OCI-LY1 (cell line): ENCODE measurements at regions not wholly inside any gene's neighbourhood (a gene's known extent, or its start where the extent isn't known, plus 50 kb on each side); places are given as distances from the start of the nearest gene placed in this dataset.
"Not testable (repeated sequence)": the region's sequence is repeated elsewhere in the genome, so short reads cannot be mapped to it uniquely, and the experiment has no call there.

Source experiments
- H2AFZ ChIP-seq: fragments of 200-600 bp; sonication (generic), shearing (Covaris generic); 2 replicates; pipeline ENCODE4 v1.6.0; 2014; ENCODE audit warnings: antibody characterized with exemption, mild to moderate bottlenecking, low read length
- H3F3A ChIP-seq: fragments of 200-600 bp; sonication (generic), shearing (Covaris generic); 2 replicates; pipeline ENCODE4 v1.6.0; 2014; ENCODE audit warnings: mild to moderate bottlenecking, antibody characterized with exemption, low read length, moderate library complexity; ENCODE audit not compliant: insufficient read depth
- H3K27ac ChIP-seq: fragments of 200-600 bp; sonication (generic); 2 replicates; pipeline ENCODE4 v1.5.1; 2014; ENCODE audit warnings: low read length, mixed run types, mild to moderate bottlenecking, low read depth; ENCODE audit not compliant: poor library complexity, severe bottlenecking
- H3K27me3 ChIP-seq: fragments of 200-600 bp; sonication (generic); 2 replicates; pipeline ENCODE4 v1.6.0; 2014; ENCODE audit warnings: antibody characterized with exemption, mild to moderate bottlenecking, low read length, moderate library complexity; ENCODE audit not compliant: insufficient read depth
- H3K36me3 ChIP-seq: fragments of 200-600 bp; sonication (generic); 2 replicates; pipeline ENCODE4 v1.6.1; 2014; ENCODE audit warnings: mild to moderate bottlenecking, antibody characterized with exemption, low read length, moderate library complexity, mixed read lengths; ENCODE audit not compliant: insufficient read depth
- H3K4me1 ChIP-seq: fragments of 200-600 bp; sonication (generic); 2 replicates; pipeline ENCODE4 v1.5.1; 2014; ENCODE audit warnings: mild to moderate bottlenecking, low read length, moderate library complexity; ENCODE audit not compliant: insufficient read depth, severe bottlenecking
- H3K4me2 ChIP-seq: fragments of 200-600 bp; sonication (generic), shearing (Covaris generic); 2 replicates; pipeline ENCODE4 v1.6.1; 2014; ENCODE audit warnings: low read length
- H3K4me3 ChIP-seq: fragments of 200-600 bp; sonication (generic); 2 replicates; pipeline ENCODE4 v1.5.1; 2014; ENCODE audit warnings: low read length, low read depth, mild to moderate bottlenecking, mixed read lengths; ENCODE audit not compliant: poor library complexity, severe bottlenecking
- H3K79me2 ChIP-seq: fragments of 200-600 bp; shearing (Covaris generic); 2 replicates; pipeline ENCODE4 v1.6.1; 2016; ENCODE audit warnings: mixed run types, low read length, mixed read lengths; ENCODE audit not compliant: insufficient read depth
- H3K9ac ChIP-seq: fragments of 200-600 bp; sonication (generic), shearing (Covaris generic); 2 replicates; pipeline ENCODE4 v1.6.1; 2014; ENCODE audit warnings: mild to moderate bottlenecking, low read length, mixed read lengths
- H3K9me2 ChIP-seq: fragments of 200-600 bp; sonication (generic), shearing (Covaris generic); 2 replicates; pipeline ENCODE4 v1.6.1; 2014; ENCODE audit warnings: low read depth, mild to moderate bottlenecking, low read length, mixed read lengths
- H3K9me3 ChIP-seq: fragments of 200-600 bp; shearing (Covaris generic); 2 replicates; pipeline ENCODE4 v1.6.1; 2014; ENCODE audit warnings: low read length, mixed read lengths
- H4K20me1 ChIP-seq: fragments of 200-600 bp; sonication (generic), shearing (Covaris generic); 2 replicates; pipeline ENCODE4 v1.6.0; 2016; ENCODE audit warnings: mild to moderate bottlenecking, low read length; ENCODE audit not compliant: insufficient read depth
- CTCF ChIP-seq: fragments of 200-600 bp; sonication (generic), shearing (Covaris generic); IDR thresholded peaks from 2 replicates; pipeline ENCODE4 v1.5.1; 2017; ENCODE audit warnings: mild to moderate bottlenecking, antibody characterized with exemption, low read length, moderate library complexity, mixed read lengths
- EZH2 ChIP-seq: fragments of 200-600 bp; sonication (generic), shearing (Covaris generic); IDR thresholded peaks from 2 replicates; pipeline ENCODE4 v1.8.0; 2017; ENCODE audit warnings: borderline replicate concordance, mixed run types, mild to moderate bottlenecking, antibody characterized with exemption, low read length, moderate library complexity, mixed read lengths

- H3K9ac ChIP-seq = no peak overlapping the region
- H3K4me1 ChIP-seq = no peaks in the 10 kb centered on the region
- H3K9me3 ChIP-seq = no peaks in the 10 kb centered on the region
- no peaks in the 10 kb centered on the region for H3K79me2 ChIP-seq
- H4K20me1 ChIP-seq = no peaks in the 10 kb centered on the region
- no peak for TF ChIP-seq CTCF
- TF ChIP-seq EZH2 = no peak
- no peaks in the 10 kb centered on the region for H3K27me3 ChIP-seq
- H3K27ac ChIP-seq = no peak overlapping the region
- H3F3A ChIP-seq = no peaks in the 10 kb centered on the region
- H3K36me3 ChIP-seq = no peaks in the 10 kb centered on the region
- H2AFZ ChIP-seq = no peak overlapping the region
- H3K4me2 ChIP-seq = no peak overlapping the region
- no peak overlapping the region for H3K4me3 ChIP-seq
- no peaks in the 10 kb centered on the region for H3K9me2 ChIP-seq
Observed at GRCh38 chr6:153302133-153302532, 171.1 kb upstream of the RGS17 start.

GRCh38 chr6:153301602-153302001, 170.5 kb upstream of the RGS17 start:
- no peaks in the 10 kb centered on the region for H3K36me3 ChIP-seq
- TF ChIP-seq CTCF (no peak), EZH2 (no peak)
- no peak overlapping the region for H3K4me3 ChIP-seq
- no peaks in the 10 kb centered on the region for H3K9me3 ChIP-seq
- no peaks in the 10 kb centered on the region for H3F3A ChIP-seq
- no peak overlapping the region for H3K27ac ChIP-seq
- H3K4me2 ChIP-seq = no peak overlapping the region
- no peaks in the 10 kb centered on the region for H4K20me1 ChIP-seq
- H2AFZ ChIP-seq = no peak overlapping the region
- no peaks in the 10 kb centered on the region for H3K9me2 ChIP-seq
- no peaks in the 10 kb centered on the region for H3K79me2 ChIP-seq
- no peaks in the 10 kb centered on the region for H3K4me1 ChIP-seq
- no peak overlapping the region for H3K9ac ChIP-seq
- no peaks in the 10 kb centered on the region for H3K27me3 ChIP-seq

- not testable (repeated sequence) for H3K9me3 ChIP-seq, H3K9me2 ChIP-seq, H3K27me3 ChIP-seq, H3K4me2 ChIP-seq, H3K9ac ChIP-seq, H2AFZ ChIP-seq, H3F3A ChIP-seq, H3K79me2 ChIP-seq, H3K36me3 ChIP-seq, H3K27ac ChIP-seq, H3K4me1 ChIP-seq, H4K20me1 ChIP-seq, H3K4me3 ChIP-seq
Observed at GRCh38 chr6:153282456-153282855, 151.4 kb upstream of the RGS17 start.

GRCh38 chr6:153275997-153276396, 144.9 kb upstream of the RGS17 start:
- Histone ChIP-seq H3K27ac (no peak overlapping the region), H3K79me2 (no peaks in the 10 kb centered on the region), H3K9me2 (no peaks in the 10 kb centered on the region), H3F3A (no peaks in the 10 kb centered on the region), H3K4me1 (no peaks in the 10 kb centered on the region), H3K4me2 (no peak overlapping the region), H3K27me3 (no peaks in the 10 kb centered on the region), H3K4me3 (no peak overlapping the region), H3K9ac (no peak overlapping the region), H3K9me3 (no peaks in the 10 kb centered on the region), H3K36me3 (no peaks in the 10 kb centered on the region), H2AFZ (no peak overlapping the region), H4K20me1 (no peaks in the 10 kb centered on the region)
- TF ChIP-seq CTCF = no peak
- no peak for TF ChIP-seq EZH2
